ENCODE measurements at regions not wholly inside any gene's neighbourhood (a gene's known extent, or its start where the extent isn't known, plus 50 kb on each side); places are given as distances from the start of the nearest gene placed in this dataset.

DNA sequence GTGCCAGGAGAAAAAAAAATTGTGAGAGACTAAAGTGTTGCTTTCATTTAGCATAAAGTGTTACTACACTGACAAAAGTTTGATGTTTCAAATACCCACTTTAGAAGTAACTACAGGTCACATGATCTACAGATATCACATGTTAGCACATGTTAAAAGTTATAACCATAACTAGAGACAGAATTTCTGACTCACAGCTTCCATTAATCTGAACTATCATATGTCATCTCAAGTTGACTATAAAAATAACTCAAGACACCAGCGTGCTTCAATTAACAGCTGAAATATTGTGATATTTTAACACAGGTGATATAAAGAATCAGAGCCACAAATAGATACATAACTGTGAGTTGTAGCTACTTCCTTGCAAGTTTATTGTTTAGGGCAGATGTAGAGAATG lies 591.5 kb upstream of the PITX2 start:
- H2AFZ ChIP-seq (ENCODE audit: low read depth), result no peak overlapping the region
- no peak overlapping the region for H3K9ac ChIP-seq
- H3K27me3 ChIP-seq (ENCODE audit: insufficient read depth, low read depth), result no peaks in the 10 kb centered on the region
- H3K4me1 ChIP-seq (ENCODE audit: low read depth, poor library complexity, severe bottlenecking), result no peaks in the 10 kb centered on the region
- H3K27ac ChIP-seq, result no peak overlapping the region
- no peaks in the 10 kb centered on the region for H3K79me2 ChIP-seq (ENCODE audit: insufficient read depth, low read depth)
- H3K4me3 ChIP-seq (IDR thresholded peaks at IDR 0.05; ENCODE audit: insufficient read depth, low read depth, low read length), result no peak overlapping the region
- H3K4me2 ChIP-seq, result no peak overlapping the region
- TF ChIP-seq CTCF (conservative IDR thresholded peaks at IDR 0.05; ENCODE audit: low read depth, low read length), result no peak
- no peaks in the 10 kb centered on the region for H4K20me1 ChIP-seq (ENCODE audit: insufficient read depth)
- no peaks in the 10 kb centered on the region for H3K36me3 ChIP-seq (ENCODE audit: insufficient read depth)

- Histone ChIP-seq H3K4me1 (ENCODE audit: low read depth, poor library complexity, severe bottlenecking) (no peaks in the 10 kb centered on the region), H3K27ac (no peak overlapping the region), H3K79me2 (ENCODE audit: insufficient read depth, low read depth) (no peaks in the 10 kb centered on the region), H3K36me3 (ENCODE audit: insufficient read depth) (no peaks in the 10 kb centered on the region), H3K4me3 (IDR thresholded peaks at IDR 0.05; ENCODE audit: insufficient read depth, low read depth, low read length) (no peak overlapping the region), H3K4me2 (no peak overlapping the region), H3K27me3 (ENCODE audit: insufficient read depth, low read depth) (no peaks in the 10 kb centered on the region), H4K20me1 (ENCODE audit: insufficient read depth) (no peaks in the 10 kb centered on the region), H2AFZ (ENCODE audit: low read depth) (no peak overlapping the region), H3K9ac (no peak overlapping the region)
- TF ChIP-seq CTCF (conservative IDR thresholded peaks at IDR 0.05; ENCODE audit: low read depth, low read length), result no peak
These were observed 592.9 kb upstream of the PITX2 start for GRCh38 chr4:111215755-111216154.

DNA sequence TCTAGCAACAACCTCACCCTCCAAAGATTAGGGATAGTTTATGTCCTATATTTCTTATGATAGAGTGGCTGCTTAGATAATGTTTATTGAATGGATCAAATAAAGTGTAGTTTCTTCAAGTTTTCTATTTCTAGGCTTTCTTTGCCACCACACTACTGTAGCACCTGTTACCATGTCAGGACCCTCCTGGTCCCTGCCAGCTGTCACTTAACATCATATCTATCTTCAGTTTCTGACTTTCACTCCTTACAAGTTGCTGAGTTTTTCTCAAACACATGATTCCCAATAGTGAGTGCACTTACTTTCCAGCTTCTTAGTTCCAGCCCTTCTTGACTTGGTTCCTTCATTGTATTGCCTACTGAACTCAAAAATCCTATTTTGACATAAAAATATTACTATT lies 593.9 kb upstream of the PITX2 start:
- H3K27me3 ChIP-seq (ENCODE audit: insufficient read depth, low read depth), result no peaks in the 10 kb centered on the region
- no peak for TF ChIP-seq CTCF (conservative IDR thresholded peaks at IDR 0.05; ENCODE audit: low read depth, low read length)
- H4K20me1 ChIP-seq (ENCODE audit: insufficient read depth), result no peaks in the 10 kb centered on the region
- no peaks in the 10 kb centered on the region for H3K4me1 ChIP-seq (ENCODE audit: low read depth, poor library complexity, severe bottlenecking)
- no peak overlapping the region for H3K4me2 ChIP-seq
- H2AFZ ChIP-seq (ENCODE audit: low read depth), result no peak overlapping the region
- H3K4me3 ChIP-seq (IDR thresholded peaks at IDR 0.05; ENCODE audit: insufficient read depth, low read depth, low read length), result no peak overlapping the region
- no peaks in the 10 kb centered on the region for H3K36me3 ChIP-seq (ENCODE audit: insufficient read depth)
- H3K79me2 ChIP-seq (ENCODE audit: insufficient read depth, low read depth), result no peaks in the 10 kb centered on the region
- no peak overlapping the region for H3K9ac ChIP-seq
- H3K27ac ChIP-seq, result no peak overlapping the region

GRCh38 chr4:111221371-111221770 lies 598.5 kb upstream of the PITX2 start:
- no peak for TF ChIP-seq CTCF (conservative IDR thresholded peaks at IDR 0.05; ENCODE audit: low read depth, low read length)
- H3K4me1 ChIP-seq (ENCODE audit: low read depth, poor library complexity, severe bottlenecking), result no peaks in the 10 kb centered on the region
- H3K27ac ChIP-seq, result no peak overlapping the region
- no peak overlapping the region for H3K9ac ChIP-seq
- H3K4me3 ChIP-seq (IDR thresholded peaks at IDR 0.05; ENCODE audit: insufficient read depth, low read depth, low read length), result no peak overlapping the region
- H2AFZ ChIP-seq (ENCODE audit: low read depth), result no peak overlapping the region
- no peaks in the 10 kb centered on the region for H3K27me3 ChIP-seq (ENCODE audit: insufficient read depth, low read depth)
- H3K4me2 ChIP-seq, result no peak overlapping the region
- H3K79me2 ChIP-seq (ENCODE audit: insufficient read depth, low read depth), result no peaks in the 10 kb centered on the region
- H4K20me1 ChIP-seq (ENCODE audit: insufficient read depth), result no peaks in the 10 kb centered on the region
- no peaks in the 10 kb centered on the region for H3K36me3 ChIP-seq (ENCODE audit: insufficient read depth)

DNA sequence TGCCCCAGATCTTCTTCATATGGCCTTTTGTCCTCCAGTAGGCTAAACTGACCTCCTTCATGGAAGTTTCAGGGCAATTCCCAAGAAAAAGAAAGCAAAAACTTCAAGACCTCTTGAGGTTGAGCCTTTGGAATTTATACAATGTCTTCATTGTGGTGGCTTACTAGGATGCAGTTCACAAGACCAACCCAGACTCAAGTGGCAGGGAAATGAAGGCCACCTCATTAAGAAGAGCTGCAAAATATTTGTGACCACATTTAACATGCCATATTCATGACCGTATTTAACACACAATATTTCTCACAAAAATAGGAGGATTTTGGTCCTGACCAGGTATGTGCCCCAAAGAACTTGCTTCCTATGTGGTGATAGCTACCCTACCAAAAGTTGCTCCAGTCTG lies 605.5 kb upstream of the PITX2 start:
- Histone ChIP-seq H3K36me3 (ENCODE audit: insufficient read depth) (no peaks in the 10 kb centered on the region), H3K4me2 (no peak overlapping the region), H3K79me2 (ENCODE audit: insufficient read depth, low read depth) (no peaks in the 10 kb centered on the region), H2AFZ (ENCODE audit: low read depth) (no peak overlapping the region), H3K4me3 (IDR thresholded peaks at IDR 0.05; ENCODE audit: insufficient read depth, low read depth, low read length) (no peak overlapping the region), H3K27me3 (ENCODE audit: insufficient read depth, low read depth) (no peaks in the 10 kb centered on the region), H3K9ac (no peak overlapping the region), H3K27ac (no peak overlapping the region), H3K4me1 (ENCODE audit: low read depth, poor library complexity, severe bottlenecking) (peaks cover 3% of the 10 kb centered on the region), H4K20me1 (ENCODE audit: insufficient read depth) (no peaks in the 10 kb centered on the region)
- no peak for TF ChIP-seq CTCF (conservative IDR thresholded peaks at IDR 0.05; ENCODE audit: low read depth, low read length)
